ENCODE measurements at regions not wholly inside any gene's neighbourhood (a gene's known extent, or its start where the extent isn't known, plus 50 kb on each side); places are given as distances from the start of the nearest gene placed in this dataset.

- TF ChIP-seq PHTF2 (CRISPR knock-in tag; IDR thresholded peaks at IDR 0.05) (no peak), SMARCE1 (IDR thresholded peaks at IDR 0.05) (0 out of 2 replicates have a peak, but pooled peaks have one; percentile 39), POLR2A (conservative IDR thresholded peaks at IDR 0.05) (no peak), TCF7 (IDR thresholded peaks at IDR 0.05; ENCODE audit: borderline replicate concordance) (no peak), SRSF3 (IDR thresholded peaks at IDR 0.05; ENCODE audit: insufficient read depth, low read length) (no peak), ARID3B (CRISPR knock-in tag; IDR thresholded peaks at IDR 0.05; ENCODE audit: borderline replicate concordance) (no peak), ZNF512 (tag; IDR thresholded peaks at IDR 0.05) (no peak), CHD1 (IDR thresholded peaks at IDR 0.05; ENCODE audit: low read length) (no peak), KDM2B (CRISPR knock-in tag; IDR thresholded peaks at IDR 0.05) (no peak), HBP1 (CRISPR knock-in tag; IDR thresholded peaks at IDR 0.05) (no peak), ZBTB1 (CRISPR knock-in tag; IDR thresholded peaks at IDR 0.05; ENCODE audit: borderline replicate concordance, low read depth) (no peak), SIRT6 (IDR thresholded peaks at IDR 0.05; ENCODE audit: low read depth, low read length) (no peak), OTX1 (CRISPR knock-in tag; IDR thresholded peaks at IDR 0.05) (no peak), MED1 (CRISPR knock-in tag; IDR thresholded peaks at IDR 0.05; ENCODE audit: borderline replicate concordance) (no peak), TFAP4 (CRISPR knock-in tag; IDR thresholded peaks at IDR 0.05; ENCODE audit: borderline replicate concordance) (no peak), L3MBTL2 (IDR thresholded peaks at IDR 0.05) (peak; percentile 56), IRF1 (CRISPR knock-in tag; IDR thresholded peaks at IDR 0.05; ENCODE audit: borderline replicate concordance) (no peak), UBTF (IDR thresholded peaks at IDR 0.05; ENCODE audit: borderline replicate concordance in 1 of 2, low read depth in 2 of 2, low read length in 2 of 2) (no peak), ETV5 (CRISPR knock-in tag; IDR thresholded peaks at IDR 0.05; ENCODE audit: low read depth) (no peak)
Measured at GRCh38 chr10:28986117-28986792, 302.6 kb upstream of the LYZL1 start (continued).
